Erythroblast (primary cell): ENCODE measurements at regions not wholly inside any gene's neighbourhood (a gene's known extent, or its start where the extent isn't known, plus 50 kb on each side); places are given as distances from the start of the nearest gene placed in this dataset.
"Not testable (repeated sequence)": the region's sequence is repeated elsewhere in the genome, so short reads cannot be mapped to it uniquely, and the experiment has no call there.

ENCODE experiments used
- DNase-seq, 2 experiments: peaks; one replicate each; lab custom pipeline; 2025; lab: John Stamatoyannopoulos, UW
- GATA1 ChIP-seq: IDR thresholded peaks from 2 replicates; pipeline ENCODE4 v1.6.1; 2011; ENCODE audit warnings: low read depth, mild to moderate bottlenecking, control low read depth, low read length, moderate library complexity
- POLR2A ChIP-seq: IDR thresholded peaks from 2 replicates; pipeline ENCODE4 v1.6.1; 2011; ENCODE audit warnings: mild to moderate bottlenecking, low read length

GRCh38 chrX:1748408-1748807 is 133.5 kb downstream of the ASMT start:
- no peak for TF ChIP-seq GATA1
- TF ChIP-seq POLR2A = no peak
- DNase-seq = no peak

GRCh38 chrX:1749499-1749898 is 134.6 kb downstream of the ASMT start:
- TF ChIP-seq POLR2A (no peak), GATA1 (no peak)
- no peak for DNase-seq

DNA sequence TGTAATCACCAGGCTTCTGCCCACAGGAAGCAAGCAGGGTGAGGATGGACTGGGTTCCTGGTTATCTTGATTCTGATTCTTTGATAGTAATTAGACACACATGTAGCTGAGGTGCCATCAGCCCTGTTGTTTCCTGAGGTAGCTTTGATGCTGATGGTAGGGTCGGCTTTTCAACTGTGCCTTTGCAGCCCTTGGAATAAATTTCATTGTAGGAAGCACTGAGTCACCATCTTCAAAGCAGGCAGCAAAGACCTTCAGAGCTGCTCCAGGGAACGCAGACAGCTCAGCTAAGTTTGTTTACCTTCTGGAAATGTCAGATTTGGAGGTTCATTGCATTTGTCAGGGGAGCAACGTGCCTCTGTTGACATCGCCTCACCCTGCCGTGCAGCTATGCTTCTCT is 135.4 kb downstream of the ASMT start:
- no peak for TF ChIP-seq POLR2A
- TF ChIP-seq GATA1 = no peak
- no peak for DNase-seq

GRCh38 chrX:1751781-1752180 is 136.9 kb downstream of the ASMT start:
- DNase-seq = no peak
- TF ChIP-seq GATA1 (no peak), POLR2A (no peak)

DNA sequence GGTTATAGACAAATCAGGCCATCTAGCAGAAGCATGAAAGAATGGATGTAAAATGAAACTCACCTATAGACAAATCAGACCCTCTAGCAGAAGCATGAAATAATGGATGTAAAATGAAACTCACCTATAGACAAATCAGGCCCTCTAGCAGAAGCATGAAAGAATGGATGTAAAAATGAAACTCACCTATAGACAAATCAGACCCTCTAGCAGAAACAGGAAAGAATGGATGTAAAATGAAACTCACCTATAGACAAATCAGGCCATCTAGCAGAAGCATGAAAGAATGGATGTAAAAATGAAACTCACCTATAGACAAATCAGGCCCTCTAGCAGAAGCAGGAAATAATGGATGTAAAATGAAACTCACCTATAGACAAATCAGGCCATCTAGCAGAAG is 137.9 kb downstream of the ASMT start:
- DNase-seq = not testable (repeated sequence)

- TF ChIP-seq GATA1 = no peak
- no peak for TF ChIP-seq POLR2A
- no peak for DNase-seq
Measured at GRCh38 chrX:1754077-1754476, 139.2 kb downstream of the ASMT start.

DNA sequence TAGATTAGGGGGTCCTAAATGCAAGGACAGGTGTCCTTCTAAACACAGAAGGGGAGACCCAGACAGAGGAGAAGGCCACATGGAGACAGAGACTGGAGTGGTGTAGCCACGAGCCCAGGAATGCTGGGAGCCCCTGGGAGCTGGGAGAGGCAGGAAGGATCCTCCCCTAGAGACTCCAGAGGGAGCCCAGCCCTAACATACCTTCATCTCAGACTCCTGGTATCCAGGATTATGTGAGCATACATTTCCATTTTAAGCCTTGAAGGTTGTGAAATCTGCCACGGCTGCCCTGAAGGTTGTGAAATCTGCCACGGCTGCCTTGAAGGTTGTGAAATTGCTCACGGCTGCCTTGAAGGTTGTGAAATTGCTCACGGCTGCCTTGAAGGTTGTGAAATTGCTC is 148.4 kb downstream of the ASMT start:
- TF ChIP-seq POLR2A = no peak
- no peak for TF ChIP-seq GATA1
- no peak for DNase-seq

DNA sequence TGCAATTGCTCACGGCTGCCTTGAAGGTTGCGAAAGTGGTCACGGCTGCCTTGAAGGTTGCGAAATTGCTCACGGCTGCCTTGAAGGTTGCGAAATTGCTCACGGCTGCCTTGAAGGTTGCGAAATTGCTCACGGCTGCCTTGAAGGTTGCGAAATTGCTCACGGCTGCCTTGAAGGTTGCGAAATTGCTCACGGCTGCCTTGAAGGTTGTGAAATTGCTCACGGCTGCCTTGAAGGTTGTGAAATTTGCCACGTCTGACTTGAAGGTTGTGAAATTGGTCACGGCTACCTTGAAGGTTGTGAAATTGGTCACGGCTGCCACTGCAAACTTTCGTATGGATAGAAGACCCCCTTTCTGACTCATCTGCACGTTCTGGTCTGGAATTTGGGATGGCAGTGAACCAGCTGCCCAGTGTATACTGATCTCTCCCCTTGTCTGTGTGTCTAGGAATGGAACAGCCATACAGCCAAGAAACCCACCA is 150.1 kb downstream of the ASMT start:
- DNase-seq = not testable (repeated sequence)

DNA sequence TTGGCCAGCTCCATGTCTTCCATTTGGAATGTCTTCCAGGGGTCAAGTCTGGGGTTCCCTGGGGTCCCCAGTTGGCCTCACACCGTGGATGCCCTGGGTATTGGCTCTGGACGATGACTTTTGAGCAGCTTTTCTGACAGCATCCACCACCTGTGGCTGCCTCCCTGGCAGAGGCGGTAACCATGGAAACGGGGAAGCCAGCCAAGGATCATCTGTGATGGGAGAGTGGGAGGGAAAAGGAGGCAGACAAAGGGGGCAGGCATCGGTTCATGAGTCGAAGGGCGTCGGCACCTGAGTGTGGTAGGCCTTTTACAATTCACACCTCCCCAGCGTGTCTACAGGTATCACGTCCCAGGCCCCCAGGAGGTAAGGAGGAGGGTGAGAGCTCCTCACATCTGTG is 152.2 kb downstream of the ASMT start:
- no peak for DNase-seq
- TF ChIP-seq POLR2A = no peak
- TF ChIP-seq GATA1 = no peak

DNA sequence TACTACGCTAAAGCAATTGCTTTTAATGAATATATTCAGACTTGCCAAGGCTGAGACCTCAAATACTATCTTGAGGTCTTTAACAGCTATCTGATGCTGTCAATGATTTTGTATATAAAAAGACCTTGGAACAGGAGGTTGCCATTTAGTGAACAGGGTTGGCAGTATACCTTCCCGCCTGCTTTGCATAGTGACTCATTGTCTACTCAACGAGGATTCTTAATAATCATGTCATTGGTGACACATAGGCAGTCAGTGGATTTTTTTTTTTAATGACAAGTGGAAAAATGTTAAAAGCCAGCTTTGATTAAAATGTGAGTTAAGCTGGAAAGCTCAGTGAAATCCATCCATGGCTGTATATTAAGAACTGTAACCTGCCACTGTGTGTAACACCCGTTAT is 164.0 kb downstream of the ASMT start:
- TF ChIP-seq POLR2A = no peak
- no peak for TF ChIP-seq GATA1
- DNase-seq = no peak

DNA sequence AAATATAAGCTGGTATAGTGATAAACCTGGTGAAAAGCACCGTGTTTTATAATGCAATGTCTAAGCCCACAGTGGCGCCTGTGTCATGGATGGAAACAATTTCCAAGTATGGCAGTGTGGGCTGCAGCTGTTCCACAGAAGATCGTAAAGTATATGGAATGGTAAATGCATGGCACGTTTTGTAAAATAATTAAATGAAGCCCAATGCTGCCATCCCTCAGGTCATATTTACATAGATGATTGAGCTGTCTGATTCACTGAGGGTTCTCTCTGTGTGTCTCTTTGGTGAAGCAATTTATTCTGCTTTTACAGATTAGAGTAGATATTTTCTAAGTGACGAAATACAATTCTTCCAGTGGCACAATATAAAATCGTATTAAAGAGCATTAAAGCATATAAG is 164.8 kb downstream of the ASMT start:
- DNase-seq = no peak
- no peak for TF ChIP-seq POLR2A
- TF ChIP-seq GATA1 = no peak

DNA sequence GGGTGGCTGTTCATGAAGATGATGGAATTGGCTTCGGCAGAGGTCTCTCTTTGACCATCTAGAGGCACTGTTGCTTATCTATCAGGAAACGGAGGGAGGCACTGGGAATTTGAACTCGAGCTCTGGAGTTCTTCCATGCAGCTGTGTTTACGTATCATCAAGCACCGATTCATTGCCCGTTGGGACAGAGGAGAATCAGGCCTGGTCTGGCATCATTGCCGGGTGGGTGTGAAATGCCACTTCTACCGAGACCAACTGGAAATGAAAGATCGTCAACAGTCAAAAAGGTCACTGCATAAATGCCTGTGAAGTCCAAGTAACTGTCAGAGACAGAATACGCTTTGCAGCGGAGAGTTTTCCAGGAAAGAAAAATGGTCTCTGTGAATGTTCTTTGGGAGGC is 166.9 kb downstream of the ASMT start:
- TF ChIP-seq POLR2A (no peak), GATA1 (no peak)
- no peak for DNase-seq

GRCh38 chrX:1784773-1785172 is 169.9 kb downstream of the ASMT start:
- TF ChIP-seq POLR2A (no peak), GATA1 (no peak)
- DNase-seq = no peak

DNA sequence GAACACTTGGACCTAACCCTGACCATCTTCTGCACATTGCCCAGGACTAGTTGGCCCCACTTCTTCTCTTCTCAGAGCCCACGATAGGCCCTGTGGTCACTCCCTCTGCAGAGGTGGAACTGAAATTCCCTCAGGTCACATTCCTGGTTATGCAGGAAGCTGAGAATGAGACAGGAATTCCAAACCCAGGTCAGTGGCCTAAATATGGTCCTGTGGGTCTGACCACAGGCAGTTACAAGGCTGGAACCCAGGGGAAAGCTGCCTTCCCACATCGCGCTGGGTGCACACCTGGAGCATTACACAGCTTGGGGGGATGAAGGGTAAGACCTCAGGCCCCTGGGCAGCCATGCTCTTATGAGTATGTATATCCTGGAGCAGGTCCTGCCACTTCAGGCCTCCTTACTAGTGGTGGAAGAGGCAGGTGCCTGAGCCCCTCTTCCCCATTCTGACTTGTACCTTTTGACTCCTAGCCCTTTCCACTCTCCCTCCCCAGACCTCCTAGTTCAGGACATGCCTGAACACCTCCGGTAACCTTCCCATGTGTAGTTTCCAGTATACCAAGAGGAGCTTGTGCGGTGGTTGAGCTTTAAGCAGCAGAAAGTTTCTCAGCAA is 173.5 kb downstream of the ASMT start:
- DNase-seq = no peak
- TF ChIP-seq GATA1 = no peak
- TF ChIP-seq POLR2A = no peak

- DNase-seq = no peak
- TF ChIP-seq POLR2A (no peak), GATA1 (no peak)
Measured at GRCh38 chrX:1792636-1793035, 177.8 kb downstream of the ASMT start.
